Pancreas (tissue), 10 donors: ENCODE measurements at regions not wholly inside any gene's neighbourhood (a gene's known extent, or its start where the extent isn't known, plus 50 kb on each side); places are given as distances from the start of the nearest gene placed in this dataset.

Experiments used
- ATAC-seq, 4 donors: fragments of 200-7000 bp; cut with Tn5 transposase; one replicate each; pipeline versions ENCODE4 v1.8.0 to v1.9.1; 2020; ENCODE audit warnings: mild to moderate bottlenecking in 4 of 4, moderate library complexity in 4 of 4
- DNase-seq, 6 donors: peaks; one replicate each; pipeline ENCODE4 v3.0.0-alpha.2; 2020
- FAIRE-seq: peaks from 2 replicates; lab custom pipeline; 2012; peaks lifted over from hg19 to GRCh38; lab: Jason Lieb, UNC
- H3K27ac ChIP-seq, 4 donors: fragments of 200-600 bp; sonication (generic); 1 replicate in 3 of 4; 2 replicates in 1 of 4; pipeline versions ENCODE4 v1.5.0 to v1.8.0; 2020
- H3K27me3 ChIP-seq, 4 donors: fragments of 200-600 bp; one replicate each; pipeline ENCODE4 v1.8.0; 2021
- H3K36me3 ChIP-seq, 3 donors: fragments of 200-600 bp; sonication (generic) in 1 of 3; one replicate each; pipeline versions ENCODE4 v1.5.0 to v1.8.0; 2020 to 2021
- H3K4me1 ChIP-seq, 3 donors: fragments of 200-600 bp; one replicate each; pipeline ENCODE4 v1.8.0; 2021
- H3K4me3 ChIP-seq, 4 donors: fragments of 200-600 bp; sonication (generic) in 2 of 4; one replicate each; pipeline versions ENCODE4 v1.5.0 to v1.8.0; 2020 to 2021
- H3K9me3 ChIP-seq, 4 donors: fragments of 200-600 bp; one replicate each; pipeline ENCODE4 v1.8.0; 2021
- WGBS, 2 donors: extraction: QIAGEN DNeasy Blood & Tissue Kit; methylation state at CpG; one replicate each; pipeline ENCODE4 v1.1.7; 2013; 5-methylcytosine and 5-hydroxymethylcytosine counted together
- intact Hi-C, 3 donors: fragments of 100-400 bp; cut with DNase I; formaldehyde crosslinking; loops; one replicate each; pipeline versions ENCODE4 v1.11.1 to v1.14.2; 2022
- TF ChIP-seq, protein P1 (sequence below), 4 donors: fragments of 200-600 bp; sonication (generic) in 3 of 4; IDR thresholded peaks; one replicate each; pipeline versions ENCODE4 v1.5.0 to v1.8.0; 2021; ENCODE audit warnings: antibody characterized with exemption in 4 of 4
- donor health status: healthy with polysubstance abuse.
- donor health status: DM: no; HTN: no; CAD: no; lungs with moderate emphysema.
- donor health status: DM: no; HTN: no; CAD: no.
- donor health status: control.
- donor health status: control.
- donor health status: Bipolar disorder and iron deficiency.
- donor health status: DM: yes; HTN: yes; CAD: no.
- donor health status: DM: no; HTN: no; CAD: no.
- donor health status: DM: no; HTN: no; CAD: no.
- donor health status: DM: yes; HTN: yes; CAD: no.

DNA sequence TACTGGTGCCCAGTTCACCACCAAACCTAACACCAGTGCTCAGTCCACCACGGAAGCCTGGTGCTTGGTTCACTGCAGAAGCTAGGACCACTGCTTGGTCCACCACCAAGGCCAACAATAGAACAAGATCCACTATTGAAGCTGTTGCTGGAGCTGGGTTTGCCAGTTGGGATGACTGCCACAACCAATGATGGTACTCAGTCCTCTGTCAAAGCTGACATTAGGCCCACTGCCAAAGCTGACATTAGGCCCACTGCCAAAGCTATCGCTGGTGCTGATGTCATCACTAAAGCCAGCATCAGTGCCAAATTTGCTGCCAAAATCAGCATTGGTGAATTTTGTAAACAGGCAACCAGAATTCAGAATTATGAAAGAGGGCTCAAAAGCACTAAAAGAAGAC is 1850.2 kb upstream of the RAG2 start:
- H3K27me3 ChIP-seq = no peaks in the 10 kb centered on the region
- no peaks in the 10 kb centered on the region for H3K9me3 ChIP-seq
- no peak overlapping the region for H3K27ac ChIP-seq
- FAIRE-seq (no peak), ATAC-seq (peak in 1 of 4 donors; percentile 40), DNase-seq (peak in 3 of 6 donors; percentile 15 to 39 (median 37))
- no peaks in the 10 kb centered on the region for H3K36me3 ChIP-seq
- H3K4me3 ChIP-seq = no peak overlapping the region
- intact Hi-C loops = no loop called here
- 43 to 48% methylated on average over 2 of the region's 2 CpGs for WGBS, 2 donors
- TF ChIP-seq, protein P1, sequence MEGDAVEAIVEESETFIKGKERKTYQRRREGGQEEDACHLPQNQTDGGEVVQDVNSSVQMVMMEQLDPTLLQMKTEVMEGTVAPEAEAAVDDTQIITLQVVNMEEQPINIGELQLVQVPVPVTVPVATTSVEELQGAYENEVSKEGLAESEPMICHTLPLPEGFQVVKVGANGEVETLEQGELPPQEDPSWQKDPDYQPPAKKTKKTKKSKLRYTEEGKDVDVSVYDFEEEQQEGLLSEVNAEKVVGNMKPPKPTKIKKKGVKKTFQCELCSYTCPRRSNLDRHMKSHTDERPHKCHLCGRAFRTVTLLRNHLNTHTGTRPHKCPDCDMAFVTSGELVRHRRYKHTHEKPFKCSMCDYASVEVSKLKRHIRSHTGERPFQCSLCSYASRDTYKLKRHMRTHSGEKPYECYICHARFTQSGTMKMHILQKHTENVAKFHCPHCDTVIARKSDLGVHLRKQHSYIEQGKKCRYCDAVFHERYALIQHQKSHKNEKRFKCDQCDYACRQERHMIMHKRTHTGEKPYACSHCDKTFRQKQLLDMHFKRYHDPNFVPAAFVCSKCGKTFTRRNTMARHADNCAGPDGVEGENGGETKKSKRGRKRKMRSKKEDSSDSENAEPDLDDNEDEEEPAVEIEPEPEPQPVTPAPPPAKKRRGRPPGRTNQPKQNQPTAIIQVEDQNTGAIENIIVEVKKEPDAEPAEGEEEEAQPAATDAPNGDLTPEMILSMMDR (IDR thresholded peaks at IDR 0.05) = no peak
- no peaks in the 10 kb centered on the region for H3K4me1 ChIP-seq

DNA sequence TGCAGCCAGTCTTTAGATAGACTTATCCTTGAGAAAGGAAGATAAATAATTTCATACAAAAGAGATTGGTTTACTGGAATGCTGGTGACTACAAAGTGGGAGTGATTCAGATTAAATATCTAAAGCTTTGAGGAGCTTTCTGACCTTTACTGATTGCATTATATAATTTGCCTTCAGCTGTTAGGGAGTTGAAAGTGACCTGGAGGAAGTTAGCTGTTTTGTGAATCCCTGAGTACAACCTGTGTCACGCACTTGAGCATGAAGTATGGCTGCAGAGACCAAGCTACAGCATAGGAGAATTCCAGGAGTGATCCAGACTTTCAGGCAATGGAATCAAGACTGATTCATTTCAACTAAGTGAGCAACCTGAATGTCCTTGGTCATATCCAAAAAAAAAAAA is 1848.3 kb upstream of the RAG2 start:
- no peaks in the 10 kb centered on the region for H3K36me3 ChIP-seq
- FAIRE-seq (no peak), ATAC-seq (no peak), DNase-seq (no peak)
- TF ChIP-seq, protein P1 (IDR thresholded peaks at IDR 0.05) = no peak
- H3K4me3 ChIP-seq = no peak overlapping the region
- 87 to 88% methylated on average over 1 of the region's 1 CpG for WGBS, 2 donors
- no peaks in the 10 kb centered on the region for H3K9me3 ChIP-seq
- H3K27me3 ChIP-seq = no peaks in the 10 kb centered on the region
- intact Hi-C loops = no loop called here
- H3K27ac ChIP-seq = no peak overlapping the region
- H3K4me1 ChIP-seq = no peaks in the 10 kb centered on the region

DNA sequence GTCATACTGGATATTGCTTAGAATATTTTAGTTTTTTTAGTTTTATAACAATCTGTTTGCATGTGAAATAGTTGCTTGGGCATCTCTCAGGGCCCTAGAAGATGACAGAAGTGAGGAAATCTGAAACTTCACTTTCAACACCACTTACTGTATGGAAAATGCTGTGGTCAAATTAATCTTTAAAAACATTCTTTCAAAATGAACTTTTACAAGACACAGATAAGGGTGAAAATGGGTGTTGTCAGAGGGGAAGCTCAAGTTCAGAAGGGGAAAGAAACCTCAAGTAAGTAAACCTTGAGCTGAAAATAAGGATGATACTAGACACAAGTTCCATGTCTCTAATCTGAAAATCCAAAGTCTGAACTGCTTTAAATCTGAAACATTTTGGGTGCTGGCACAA is 1840.1 kb upstream of the RAG2 start:
- Histone ChIP-seq H3K4me1 (no peaks in the 10 kb centered on the region), H3K36me3 (no peaks in the 10 kb centered on the region), H3K9me3 (no peaks in the 10 kb centered on the region), H3K4me3 (no peak overlapping the region), H3K27me3 (no peaks in the 10 kb centered on the region), H3K27ac (no peak overlapping the region)
- ATAC-seq (no peak), FAIRE-seq (no peak), DNase-seq (no peak)
- TF ChIP-seq, protein P1 (IDR thresholded peaks at IDR 0.05) = no peak
- intact Hi-C loops = no loop called here

DNA sequence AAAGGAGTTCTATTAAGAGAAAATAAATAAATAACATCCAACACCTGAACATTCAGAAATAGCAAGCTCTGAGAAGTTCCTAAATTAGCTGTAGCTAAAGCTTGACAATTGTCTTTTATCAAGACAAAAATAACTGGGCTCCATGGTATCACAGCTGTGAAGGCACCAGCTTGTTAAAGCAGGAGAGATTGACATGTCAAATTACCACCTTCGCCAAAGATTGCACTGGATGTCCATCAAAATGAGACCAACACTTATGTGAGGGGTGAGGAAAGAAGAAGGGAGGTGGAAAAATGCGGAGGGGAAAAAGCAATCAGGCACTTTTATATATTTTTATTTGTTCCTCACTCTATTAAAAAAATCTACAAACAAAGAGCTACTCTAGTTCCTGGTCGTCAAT is 1827.5 kb upstream of the RAG2 start:
- TF ChIP-seq, protein P1 (IDR thresholded peaks at IDR 0.05) = no peak
- H3K9me3 ChIP-seq = no peaks in the 10 kb centered on the region
- DNase-seq (no peak), ATAC-seq (no peak), FAIRE-seq (no peak)
- no peaks in the 10 kb centered on the region for H3K4me1 ChIP-seq
- H3K4me3 ChIP-seq = no peak overlapping the region
- no peak overlapping the region for H3K27ac ChIP-seq
- no peaks in the 10 kb centered on the region for H3K27me3 ChIP-seq
- 53 to 58% methylated on average over 3 of the region's 3 CpGs for WGBS, 2 donors
- intact Hi-C loops = no loop called here
- no peaks in the 10 kb centered on the region for H3K36me3 ChIP-seq

DNA sequence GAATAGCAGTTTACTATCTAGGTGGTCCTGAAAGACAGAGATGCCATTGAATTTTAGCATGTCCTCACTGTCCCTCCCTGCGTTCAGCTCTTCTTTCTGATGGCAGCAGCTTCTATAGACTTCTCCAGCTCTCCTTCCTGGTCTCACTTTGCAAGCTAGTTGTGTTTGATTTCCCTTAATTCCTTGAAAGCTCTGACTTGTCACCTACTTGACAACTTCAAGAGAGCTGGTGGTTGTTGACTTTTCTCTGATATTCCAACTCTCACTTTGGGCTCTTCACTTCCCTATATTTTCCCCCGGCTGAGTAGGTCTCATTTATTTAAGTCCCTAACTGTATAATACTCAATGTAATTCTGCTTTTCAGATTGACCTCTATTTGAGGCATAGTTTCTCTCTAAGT is 1825.0 kb upstream of the RAG2 start:
- Histone ChIP-seq H3K27me3 (no peaks in the 10 kb centered on the region), H3K4me1 (no peaks in the 10 kb centered on the region), H3K27ac (no peak overlapping the region), H3K36me3 (no peaks in the 10 kb centered on the region), H3K9me3 (no peaks in the 10 kb centered on the region), H3K4me3 (no peak overlapping the region)
- TF ChIP-seq, protein P1 (IDR thresholded peaks at IDR 0.05) = no peak
- 40 to 60% methylated on average over 2 of the region's 2 CpGs for WGBS, 2 donors
- no peak for DNase-seq
- intact Hi-C loops = no loop called here
- ATAC-seq = no peak
- FAIRE-seq = no peak
